ENCODE measurements at regions not wholly inside any gene's neighbourhood (a gene's known extent, or its start where the extent isn't known, plus 50 kb on each side); places are given as distances from the start of the nearest gene placed in this dataset.

DNA sequence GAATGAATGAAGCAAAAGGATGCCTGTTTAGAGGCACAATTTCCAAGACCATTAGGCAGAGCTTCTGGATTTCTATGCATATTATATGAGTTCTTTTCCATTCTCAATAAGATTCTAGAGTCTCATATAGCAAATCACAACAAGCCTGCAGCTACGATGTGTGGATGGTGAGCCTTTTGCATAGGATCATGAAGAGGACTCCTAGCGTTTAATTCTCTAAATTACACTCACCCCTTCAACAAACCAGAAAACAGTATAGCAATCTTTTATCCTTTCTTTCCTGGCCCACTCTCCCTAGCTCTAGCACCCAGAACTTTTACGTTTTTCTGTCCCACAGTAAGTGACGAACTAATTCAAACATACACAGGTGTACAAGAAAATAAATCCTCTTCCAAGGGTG, 293.1 kb upstream of the KLHL29 start:
- ChIA-PET CTCF (ENCODE audit: low intra/inter-chr PET ratio, low total read pairs) (no interaction called here), POLR2A (no interaction called here)
- DNase-seq (ENCODE audit: low spot score) (no peak), ATAC-seq (no peak), FAIRE-seq (no peak)
- TF ChIP-seq ZNF468 (CRISPR knock-in tag; IDR thresholded peaks at IDR 0.05) (no peak), NCOA5 (CRISPR knock-in tag; IDR thresholded peaks at IDR 0.05) (no peak), FOXK1 (CRISPR knock-in tag; IDR thresholded peaks at IDR 0.05; ENCODE audit: borderline replicate concordance, low read depth) (no peak), ZNF337 (CRISPR knock-in tag; IDR thresholded peaks at IDR 0.05; ENCODE audit: borderline replicate concordance, low read depth) (no peak), ZFY (CRISPR knock-in tag; IDR thresholded peaks at IDR 0.05) (no peak), NFRKB (IDR thresholded peaks at IDR 0.05) (no peak), ZNF292 (CRISPR knock-in tag; IDR thresholded peaks at IDR 0.05; ENCODE audit: borderline replicate concordance, low read depth) (no peak), ZNF557 (CRISPR knock-in tag; IDR thresholded peaks at IDR 0.05) (no peak)
- TF ChIP-seq, protein P1, sequence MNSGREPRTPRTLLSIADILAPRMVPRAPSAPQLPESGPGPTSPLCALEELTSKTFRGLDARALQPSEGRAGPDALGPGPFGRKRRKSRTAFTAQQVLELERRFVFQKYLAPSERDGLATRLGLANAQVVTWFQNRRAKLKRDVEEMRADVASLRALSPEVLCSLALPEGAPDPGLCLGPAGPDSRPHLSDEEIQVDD (CRISPR knock-in tag; IDR thresholded peaks at IDR 0.05; ENCODE audit: borderline replicate concordance), result no peak
- TF ChIP-seq, protein P2, sequence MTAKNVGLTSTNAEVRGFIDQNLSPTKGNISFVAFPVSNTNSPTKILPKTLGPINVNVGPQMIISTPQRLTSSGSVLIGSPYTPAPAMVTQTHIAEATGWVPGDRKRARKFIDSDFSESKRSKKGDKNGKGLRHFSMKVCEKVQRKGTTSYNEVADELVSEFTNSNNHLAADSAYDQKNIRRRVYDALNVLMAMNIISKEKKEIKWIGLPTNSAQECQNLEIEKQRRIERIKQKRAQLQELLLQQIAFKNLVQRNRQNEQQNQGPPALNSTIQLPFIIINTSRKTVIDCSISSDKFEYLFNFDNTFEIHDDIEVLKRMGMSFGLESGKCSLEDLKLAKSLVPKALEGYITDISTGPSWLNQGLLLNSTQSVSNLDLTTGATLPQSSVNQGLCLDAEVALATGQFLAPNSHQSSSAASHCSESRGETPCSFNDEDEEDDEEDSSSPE (CRISPR knock-in tag; IDR thresholded peaks at IDR 0.05), result no peak
- TF ChIP-seq, protein P3, sequence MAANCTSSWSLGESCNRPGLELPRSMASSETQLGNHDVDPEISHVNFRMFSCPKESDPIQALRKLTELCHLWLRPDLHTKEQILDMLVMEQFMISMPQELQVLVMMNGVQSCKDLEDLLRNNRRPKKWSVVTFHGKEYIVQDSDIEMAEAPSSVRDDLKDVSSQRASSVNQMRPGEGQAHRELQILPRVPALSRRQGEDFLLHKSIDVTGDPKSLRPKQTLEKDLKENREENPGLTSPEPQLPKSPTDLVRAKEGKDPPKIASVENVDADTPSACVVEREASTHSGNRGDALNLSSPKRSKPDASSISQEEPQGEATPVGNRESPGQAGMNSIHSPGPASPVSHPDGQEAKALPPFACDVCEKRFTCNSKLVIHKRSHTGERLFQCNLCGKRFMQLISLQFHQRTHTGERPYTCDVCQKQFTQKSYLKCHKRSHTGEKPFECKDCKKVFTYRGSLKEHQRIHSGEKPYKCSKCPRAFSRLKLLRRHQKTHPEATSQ (CRISPR knock-in tag; IDR thresholded peaks at IDR 0.05; ENCODE audit: borderline replicate concordance), result no peak
- TF ChIP-seq, protein P4, sequence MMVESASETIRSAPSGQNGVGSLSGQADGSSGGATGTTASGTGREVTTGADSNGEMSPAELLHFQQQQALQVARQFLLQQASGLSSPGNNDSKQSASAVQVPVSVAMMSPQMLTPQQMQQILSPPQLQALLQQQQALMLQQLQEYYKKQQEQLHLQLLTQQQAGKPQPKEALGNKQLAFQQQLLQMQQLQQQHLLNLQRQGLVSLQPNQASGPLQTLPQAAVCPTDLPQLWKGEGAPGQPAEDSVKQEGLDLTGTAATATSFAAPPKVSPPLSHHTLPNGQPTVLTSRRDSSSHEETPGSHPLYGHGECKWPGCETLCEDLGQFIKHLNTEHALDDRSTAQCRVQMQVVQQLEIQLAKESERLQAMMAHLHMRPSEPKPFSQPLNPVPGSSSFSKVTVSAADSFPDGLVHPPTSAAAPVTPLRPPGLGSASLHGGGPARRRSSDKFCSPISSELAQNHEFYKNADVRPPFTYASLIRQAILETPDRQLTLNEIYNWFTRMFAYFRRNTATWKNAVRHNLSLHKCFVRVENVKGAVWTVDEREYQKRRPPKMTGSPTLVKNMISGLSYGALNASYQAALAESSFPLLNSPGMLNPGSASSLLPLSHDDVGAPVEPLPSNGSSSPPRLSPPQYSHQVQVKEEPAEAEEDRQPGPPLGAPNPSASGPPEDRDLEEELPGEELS (CRISPR knock-in tag; IDR thresholded peaks at IDR 0.05), result no peak
- TF ChIP-seq, protein P5, sequence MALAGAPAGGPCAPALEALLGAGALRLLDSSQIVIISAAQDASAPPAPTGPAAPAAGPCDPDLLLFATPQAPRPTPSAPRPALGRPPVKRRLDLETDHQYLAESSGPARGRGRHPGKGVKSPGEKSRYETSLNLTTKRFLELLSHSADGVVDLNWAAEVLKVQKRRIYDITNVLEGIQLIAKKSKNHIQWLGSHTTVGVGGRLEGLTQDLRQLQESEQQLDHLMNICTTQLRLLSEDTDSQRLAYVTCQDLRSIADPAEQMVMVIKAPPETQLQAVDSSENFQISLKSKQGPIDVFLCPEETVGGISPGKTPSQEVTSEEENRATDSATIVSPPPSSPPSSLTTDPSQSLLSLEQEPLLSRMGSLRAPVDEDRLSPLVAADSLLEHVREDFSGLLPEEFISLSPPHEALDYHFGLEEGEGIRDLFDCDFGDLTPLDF (CRISPR knock-in tag; IDR thresholded peaks at IDR 0.05), result no peak
- WGBS (ENCODE audit: low lambda C conversion rate), result 8% methylated on average over 4 of the region's 4 CpGs
- in situ Hi-C loops (cut with HindIII; ENCODE audit: extremely low pct_ligation_motif_present, low pct_unique_long_range_greater_than_20kb), result no loop called here
- Histone ChIP-seq H3K36me3 (replicated peaks in 1 of 2; ENCODE audit: control insufficient read depth in 1 of 2, insufficient read depth in 2 of 2, low read length in 2 of 2) (no peaks in the 10 kb centered on the region), H3K27ac (ENCODE audit: extremely low read length, insufficient read depth, low read length) (no peak overlapping the region), H3K79me2 (ENCODE audit: insufficient read depth, low read length) (no peaks in the 10 kb centered on the region), H3K4me3 (replicated peaks in 1 of 3; ENCODE audit: insufficient read depth in 1 of 3, low read depth in 2 of 3, low read length in 3 of 3) (no peak overlapping the region), H4K20me1 (ENCODE audit: insufficient read depth, low read length) (no peaks in the 10 kb centered on the region), H2AFZ (ENCODE audit: low read length) (no peak overlapping the region), H3K4me2 (ENCODE audit: low read depth, low read length) (no peak overlapping the region), H3K9ac (ENCODE audit: insufficient read depth, low read depth, low read length) (no peak overlapping the region), H3K4me1 (ENCODE audit: insufficient read depth, low read length) (no peaks in the 10 kb centered on the region), H3K27me3 (ENCODE audit: control insufficient read depth in 1 of 2, insufficient read depth in 2 of 2, low read length in 2 of 2) (no peaks in the 10 kb centered on the region), H3K9me3 (ENCODE audit: low read length) (peaks cover 46% of the 10 kb centered on the region)
- intact Hi-C loops (cut with micrococcal nuclease; ENCODE audit: unreplicated experiment), result no loop called here
- no TSS peak for BruUV-seq (replicated peaks)

Measured in HepG2 (cell line).